Calu3 (cell line): ENCODE measurements at regions not wholly inside any gene's neighbourhood (a gene's known extent, or its start where the extent isn't known, plus 50 kb on each side); places are given as distances from the start of the nearest gene placed in this dataset.

Source experiments
- BruUV-seq: library from RNA; stranded (reverse); fragments of 400-500 nt; replicated peaks from 2 replicates; lab custom pipeline; 2021; lab: Mats Ljungman, UMichigan
- CTCF ChIA-PET: fragments of 300-600 bp; sonication (Branson Sonifier 250); formaldehyde crosslinking; loops from one replicate; lab custom pipeline; 2022; ENCODE audit warnings: antibody characterized with exemption; lab: Charles Lee
- DNase-seq: peaks from one replicate; pipeline ENCODE4 v3.0.0; 2022
- H3K27ac Mint-ChIP-seq: one replicate; pipeline ENCODE4 v1.8.0; 2022; ENCODE audit warnings: mixed read lengths; ENCODE audit not compliant: unreplicated experiment
- H3K27me3 Mint-ChIP-seq: one replicate; pipeline ENCODE4 v1.8.0; 2022; ENCODE audit warnings: mixed read lengths; ENCODE audit not compliant: unreplicated experiment
- H3K36me3 Mint-ChIP-seq: one replicate; pipeline ENCODE4 v1.8.0; 2022; ENCODE audit warnings: mild to moderate bottlenecking, moderate library complexity, mixed read lengths; ENCODE audit not compliant: insufficient read depth, unreplicated experiment
- H3K4me1 Mint-ChIP-seq: one replicate; pipeline ENCODE4 v1.8.0; 2022; ENCODE audit warnings: mild to moderate bottlenecking, low read depth, mixed read lengths; ENCODE audit not compliant: unreplicated experiment
- H3K4me3 Mint-ChIP-seq: one replicate; pipeline ENCODE4 v1.8.0; 2022; ENCODE audit warnings: mild to moderate bottlenecking, low read depth, moderate library complexity, mixed read lengths; ENCODE audit not compliant: unreplicated experiment
- H3K9me3 Mint-ChIP-seq: one replicate; pipeline ENCODE4 v1.8.0; 2022; ENCODE audit warnings: low read depth, mixed read lengths; ENCODE audit not compliant: unreplicated experiment
- CTCF ChIP-seq: fragments of 200-600 bp; IDR thresholded peaks from one replicate; pipeline ENCODE4 v1.8.0; 2022; ENCODE audit warnings: antibody characterized with exemption; ENCODE audit not compliant: unreplicated experiment
- intact Hi-C: fragments of 100-400 bp; cut with micrococcal nuclease; formaldehyde crosslinking; loops from one replicate; pipeline ENCODE4 v1.10.0; 2022; ENCODE audit not compliant: unreplicated experiment

DNA sequence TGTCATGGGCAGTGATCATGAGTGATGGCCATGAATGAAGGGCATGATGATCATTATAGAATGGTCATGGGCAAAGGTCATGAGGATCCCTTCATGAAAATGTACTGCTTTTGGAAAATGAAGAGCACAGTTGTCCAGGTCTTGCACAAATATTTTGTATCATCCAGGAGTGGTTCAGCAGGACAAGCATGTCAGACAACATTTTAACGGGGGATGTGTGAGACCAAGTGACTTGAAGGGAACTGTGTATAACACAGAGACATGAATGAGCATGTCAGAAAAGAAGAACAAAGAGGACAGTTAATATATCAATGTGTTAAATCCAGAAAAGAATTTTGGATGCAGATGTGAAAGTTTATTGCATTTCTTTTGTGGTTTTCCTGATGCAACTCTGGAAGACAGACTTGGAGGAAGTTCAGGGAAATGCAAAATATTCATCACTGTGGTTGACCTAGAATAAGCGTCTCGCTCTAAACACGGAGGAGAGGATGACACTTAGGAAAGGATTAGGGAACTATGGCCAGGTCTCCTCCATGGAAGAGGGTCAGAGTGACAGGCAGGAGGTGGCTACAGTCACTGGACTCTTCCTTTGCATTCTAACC is 116.1 kb upstream of the IRX4 start:
- intact Hi-C loops = no loop called here
- Mint-ChIP-seq H3K27ac (no peak overlapping the region), H3K9me3 (peaks cover 14% of the 10 kb centered on the region), H3K4me1 (no peaks in the 10 kb centered on the region), H3K27me3 (peaks cover 57% of the 10 kb centered on the region), H3K36me3 (no peaks in the 10 kb centered on the region), H3K4me3 (no peak overlapping the region)
- BruUV-seq = no TSS peak
- DNase-seq = no peak
- CTCF ChIA-PET = no interaction called here
- TF ChIP-seq CTCF = no peak

DNA sequence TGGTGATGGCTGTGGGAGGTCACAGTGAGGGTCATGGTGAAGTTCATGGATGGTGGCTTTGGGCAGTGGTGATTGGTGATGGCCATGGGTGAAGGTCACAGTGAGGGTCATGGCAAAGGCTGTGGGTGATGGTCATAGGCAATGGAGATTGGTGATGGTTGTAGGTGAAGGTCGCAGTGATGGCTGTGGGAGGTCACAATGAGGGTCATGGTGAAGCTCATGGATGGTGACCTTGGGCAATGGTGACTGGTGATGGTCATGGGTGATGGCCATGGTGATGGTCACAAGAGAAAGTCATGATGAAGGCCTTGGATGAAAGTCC is 115.6 kb upstream of the IRX4 start:
- Mint-ChIP-seq H3K27ac (no peak overlapping the region), H3K36me3 (no peaks in the 10 kb centered on the region), H3K4me1 (no peaks in the 10 kb centered on the region), H3K4me3 (no peak overlapping the region), H3K9me3 (peaks cover 16% of the 10 kb centered on the region), H3K27me3 (peaks cover 56% of the 10 kb centered on the region)
- CTCF ChIA-PET = no interaction called here
- no peak for TF ChIP-seq CTCF
- DNase-seq = no peak
- no TSS peak for BruUV-seq
- intact Hi-C loops = no loop called here

DNA sequence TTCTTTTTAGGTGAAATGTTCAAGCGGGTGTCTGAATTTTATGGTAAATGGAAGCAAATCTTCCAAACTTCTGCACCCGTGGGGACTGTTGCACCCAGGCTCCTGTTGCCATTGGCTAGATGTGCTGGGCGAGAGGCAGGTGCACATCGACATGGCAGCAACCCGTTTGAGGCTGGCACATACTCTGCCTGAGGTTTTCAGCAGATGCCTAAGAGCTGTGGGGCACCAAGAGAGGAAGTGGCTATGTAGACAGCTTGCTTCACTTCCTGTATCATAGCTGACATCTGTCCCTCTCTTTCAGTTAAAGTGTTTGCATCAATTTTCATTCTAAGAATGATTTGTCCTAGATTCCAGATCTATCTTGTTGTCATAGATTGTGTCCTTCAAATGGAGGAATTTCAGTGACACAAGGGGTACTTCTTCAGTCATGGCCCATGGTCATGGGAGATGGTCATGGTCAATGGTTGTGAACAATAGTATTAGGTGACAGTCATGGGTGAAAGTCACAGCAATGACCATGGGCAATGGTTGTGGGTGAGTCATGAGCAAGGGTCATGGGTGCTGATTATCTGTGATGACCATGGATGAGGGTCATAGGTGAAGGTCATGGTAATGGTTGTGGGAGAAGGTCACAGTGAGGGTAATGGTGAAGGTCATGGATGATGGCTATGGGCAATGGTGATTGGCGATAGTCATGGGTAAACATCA is 115.1 kb upstream of the IRX4 start:
- H3K4me1 Mint-ChIP-seq = no peaks in the 10 kb centered on the region
- BruUV-seq = no TSS peak
- CTCF ChIA-PET = no interaction called here
- H3K4me3 Mint-ChIP-seq = no peak overlapping the region
- H3K9me3 Mint-ChIP-seq = peaks cover 16% of the 10 kb centered on the region
- TF ChIP-seq CTCF = no peak
- intact Hi-C loops = no loop called here
- no peak overlapping the region for H3K27ac Mint-ChIP-seq
- peaks cover 51% of the 10 kb centered on the region for H3K27me3 Mint-ChIP-seq
- no peaks in the 10 kb centered on the region for H3K36me3 Mint-ChIP-seq
- no peak for DNase-seq

DNA sequence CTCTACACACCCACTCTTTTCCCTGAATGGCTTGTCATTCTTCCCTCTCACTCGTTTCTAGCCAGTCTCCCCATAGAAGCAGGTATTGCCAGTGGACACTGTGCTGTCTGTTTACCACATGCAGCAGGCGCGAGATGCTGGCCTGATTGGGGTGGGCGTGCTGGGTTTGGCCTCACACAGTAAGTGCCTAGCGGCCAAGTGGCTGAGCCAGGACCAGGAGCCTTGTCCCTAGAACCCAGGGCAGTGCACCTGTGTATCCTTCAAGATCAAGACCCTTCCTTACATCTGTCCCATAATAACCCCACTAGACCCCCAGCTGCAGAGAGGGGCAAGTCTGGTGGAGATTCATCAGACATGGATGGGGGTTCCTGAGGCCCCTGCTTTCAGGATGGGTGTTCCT is 112.8 kb upstream of the IRX4 start:
- CTCF ChIA-PET = no interaction called here
- no peak overlapping the region for H3K4me3 Mint-ChIP-seq
- no TSS peak for BruUV-seq
- no peak for TF ChIP-seq CTCF
- H3K27ac Mint-ChIP-seq = no peak overlapping the region
- peaks cover 19% of the 10 kb centered on the region for H3K9me3 Mint-ChIP-seq
- H3K4me1 Mint-ChIP-seq = no peaks in the 10 kb centered on the region
- H3K36me3 Mint-ChIP-seq = no peaks in the 10 kb centered on the region
- peaks cover 34% of the 10 kb centered on the region for H3K27me3 Mint-ChIP-seq
- intact Hi-C loops = no loop called here
- no peak for DNase-seq
